Prostate gland (tissue), 2 donors: ENCODE measurements at regions not wholly inside any gene's neighbourhood (a gene's known extent, or its start where the extent isn't known, plus 50 kb on each side); places are given as distances from the start of the nearest gene placed in this dataset.

Experiments used
- DNase-seq: peaks from one replicate; pipeline ENCODE4 v3.0.0-alpha.2; 2019; ENCODE audit warnings: low spot score
- H3K27ac ChIP-seq, 2 donors: fragments of 200-600 bp; sonication (generic); 2 replicates each; pipeline ENCODE4 v1.5.1; 2017 to 2019
- H3K27me3 ChIP-seq: fragments of 200-600 bp; sonication (generic); replicated peaks from 2 replicates; pipeline ENCODE4 v1.5.1; 2019; ENCODE audit not compliant: insufficient read depth
- H3K36me3 ChIP-seq, 2 donors: fragments of 200-600 bp; sonication (generic); 1 replicate in 1 of 2; 2 replicates in 1 of 2; pipeline versions ENCODE4 v1.5.1 to v1.8.1; 2017 to 2019
- H3K4me1 ChIP-seq: fragments of 200-600 bp; sonication (generic); replicated peaks from 2 replicates; pipeline ENCODE4 v1.5.1; 2019
- H3K4me3 ChIP-seq, 2 donors: fragments of 200-600 bp; sonication (generic); 2 replicates each; pipeline ENCODE4 v1.5.1; 2017 to 2019
- H3K9me3 ChIP-seq: fragments of 200-600 bp; sonication (generic); 2 replicates; pipeline ENCODE4 v1.5.1; 2017
- CTCF ChIP-seq, 4 experiments: fragments of 200-600 bp in 2 of 4; fragments of 450-650 bp in 2 of 4; sonication (generic) in 2 of 4; IDR thresholded peaks; 1 replicate in 3 of 4; 2 replicates in 1 of 4; pipeline ENCODE4 v1.5.1; 2016 to 2019; ENCODE audit warnings: antibody characterized with exemption in 4 of 4, mild to moderate bottlenecking in 2 of 4, moderate library complexity in 2 of 4
- POLR2A ChIP-seq: fragments of 450-650 bp; IDR thresholded peaks from one replicate; pipeline ENCODE4 v1.6.1; 2016; ENCODE audit warnings: antibody characterized with exemption, mild to moderate bottlenecking
- POLR2AphosphoS5 ChIP-seq: sonication (generic); formaldehyde crosslinking; IDR thresholded peaks from one replicate; pipeline ENCODE4 v1.6.1; 2017; ENCODE audit warnings: antibody characterized with exemption
- WGBS: methylation state at CpG from one replicate; pipeline ENCODE4 v1.1.5; 2018; 5-methylcytosine and 5-hydroxymethylcytosine counted together
- intact Hi-C: fragments of 100-400 bp; cut with DNase I; formaldehyde crosslinking; loops from one replicate; pipeline ENCODE4 v1.14.2; 2022

- Histone ChIP-seq H3K27me3 (no peaks in the 10 kb centered on the region), H3K27ac (peak overlapping the region; percentile 5 to 30), H3K4me3 (peak overlapping the region in 1 of 2 donors; percentile 3), H3K9me3 (no peaks in the 10 kb centered on the region), H3K36me3 (no peaks in the 10 kb centered on the region), H3K4me1 (no peaks in the 10 kb centered on the region)
- 53% methylated on average over 42 of the region's 51 CpGs for WGBS
- TF ChIP-seq POLR2AphosphoS5 (peak; percentile 22), POLR2A (no peak), CTCF (IDR thresholded peaks at IDR 0.05) (no peak)
- intact Hi-C loops, result no loop called here
- DNase-seq, result peak; percentile 24
These were observed 114.6 kb downstream of the DLL1 start for GRCh38 chr6:170176136-170176897.

- H3K27ac ChIP-seq, result no peak overlapping the region
- intact Hi-C loops, result no loop called here
- no peak overlapping the region for H3K4me3 ChIP-seq
- DNase-seq, result peak; percentile 3
- H3K27me3 ChIP-seq, result no peaks in the 10 kb centered on the region
- no peak for TF ChIP-seq POLR2A
- TF ChIP-seq CTCF (IDR thresholded peaks at IDR 0.05), result no peak
- TF ChIP-seq POLR2AphosphoS5, result no peak
- WGBS, result 85% methylated on average over 23 of the region's 28 CpGs
- H3K36me3 ChIP-seq, result no peaks in the 10 kb centered on the region
- no peaks in the 10 kb centered on the region for H3K4me1 ChIP-seq
- no peaks in the 10 kb centered on the region for H3K9me3 ChIP-seq
These were observed 115.2 kb downstream of the DLL1 start for GRCh38 chr6:170175644-170176135.

- WGBS, result 95% methylated on average over 30 of the region's 37 CpGs
- Histone ChIP-seq H3K27ac (no peak overlapping the region), H3K9me3 (no peaks in the 10 kb centered on the region), H3K36me3 (no peaks in the 10 kb centered on the region), H3K4me1 (no peaks in the 10 kb centered on the region), H3K4me3 (no peak overlapping the region), H3K27me3 (no peaks in the 10 kb centered on the region)
- peak; percentile 5 for DNase-seq
- intact Hi-C loops, result no loop called here
- no peak for TF ChIP-seq POLR2A
- TF ChIP-seq CTCF (IDR thresholded peaks at IDR 0.05), result no peak
- no peak for TF ChIP-seq POLR2AphosphoS5
These were observed 115.9 kb downstream of the DLL1 start for GRCh38 chr6:170174771-170175643.

- Histone ChIP-seq H3K36me3 (no peaks in the 10 kb centered on the region), H3K4me3 (no peak overlapping the region), H3K9me3 (no peaks in the 10 kb centered on the region), H3K27me3 (no peaks in the 10 kb centered on the region), H3K4me1 (no peaks in the 10 kb centered on the region), H3K27ac (no peak overlapping the region)
- intact Hi-C loops, result no loop called here
- peak; percentile 4 for DNase-seq
- WGBS, result 72% methylated on average over 17 of the region's 17 CpGs
- TF ChIP-seq CTCF (IDR thresholded peaks at IDR 0.05), result no peak
- TF ChIP-seq POLR2A, result no peak
- TF ChIP-seq POLR2AphosphoS5, result no peak
These were observed 116.6 kb downstream of the DLL1 start for GRCh38 chr6:170174124-170174770.
